NCI-H226 (cell line): ENCODE measurements at regions not wholly inside any gene's neighbourhood (a gene's known extent, or its start where the extent isn't known, plus 50 kb on each side); places are given as distances from the start of the nearest gene placed in this dataset.
"Not testable (repeated sequence)": the region's sequence is repeated elsewhere in the genome, so short reads cannot be mapped to it uniquely, and the experiment has no call there.

ENCODE experiments used
- DNase-seq: peaks from one replicate; pipeline ENCODE4 v3.0.0-alpha.2; 2015

- DNase-seq: no peak
These were observed 344.8 kb upstream of the CCL2 start for GRCh38 chr17:33910200-33910857.

GRCh38 chr17:33914125-33914524, 341.0 kb upstream of the CCL2 start:
- no peak for DNase-seq

- no peak for DNase-seq
These were observed 332.1 kb upstream of the CCL2 start for GRCh38 chr17:33922971-33923370.

GRCh38 chr17:33924104-33924503, 331.0 kb upstream of the CCL2 start:
- no peak for DNase-seq

- no peak for DNase-seq
These were observed 329.4 kb upstream of the CCL2 start for GRCh38 chr17:33925649-33926048.

- DNase-seq: no peak
These were observed 327.4 kb upstream of the CCL2 start for GRCh38 chr17:33927732-33928133.

- DNase-seq: no peak
These were observed 325.8 kb upstream of the CCL2 start for GRCh38 chr17:33929181-33929724.

- not testable (repeated sequence) for DNase-seq
These were observed 323.8 kb upstream of the CCL2 start for GRCh38 chr17:33931148-33931814.

GRCh38 chr17:33932996-33933395, 322.1 kb upstream of the CCL2 start:
- DNase-seq: no peak

- DNase-seq: no peak
These were observed 321.5 kb upstream of the CCL2 start for GRCh38 chr17:33933576-33933975.

GRCh38 chr17:33934696-33935095, 320.4 kb upstream of the CCL2 start:
- DNase-seq: no peak

- DNase-seq: no peak
These were observed 319.3 kb upstream of the CCL2 start for GRCh38 chr17:33935822-33936221.

GRCh38 chr17:33936764-33937163, 318.3 kb upstream of the CCL2 start:
- DNase-seq: no peak

GRCh38 chr17:33939959-33940358, 315.1 kb upstream of the CCL2 start:
- DNase-seq: no peak

GRCh38 chr17:33940769-33941370, 314.2 kb upstream of the CCL2 start:
- DNase-seq: no peak

GRCh38 chr17:33941744-33942143, 313.3 kb upstream of the CCL2 start:
- DNase-seq: no peak

- no peak for DNase-seq
These were observed 312.7 kb upstream of the CCL2 start for GRCh38 chr17:33942414-33942813.

- no peak for DNase-seq
These were observed 310.7 kb upstream of the CCL2 start for GRCh38 chr17:33944412-33944811.

GRCh38 chr17:33944826-33945225, 310.3 kb upstream of the CCL2 start:
- DNase-seq: no peak

GRCh38 chr17:33945646-33946546, 309.2 kb upstream of the CCL2 start:
- DNase-seq: no peak

- DNase-seq: no peak
These were observed 307.3 kb upstream of the CCL2 start for GRCh38 chr17:33947762-33948161.

- no peak for DNase-seq
These were observed 306.8 kb upstream of the CCL2 start for GRCh38 chr17:33948309-33948708.

GRCh38 chr17:33949100-33949499, 306.0 kb upstream of the CCL2 start:
- DNase-seq: no peak
